ENCODE measurements at regions not wholly inside any gene's neighbourhood (a gene's known extent, or its start where the extent isn't known, plus 50 kb on each side); places are given as distances from the start of the nearest gene placed in this dataset.

GRCh38 chr2:212919238-212919637, 232.2 kb downstream of the IKZF2 start:
- WGBS = 71% methylated on average over 2 of the region's 2 CpGs
- TF ChIP-seq POLR2AphosphoS5 (IDR thresholded peaks at IDR 0.05) (no peak), EP300 (IDR thresholded peaks at IDR 0.05) (no peak), POLR2A (IDR thresholded peaks at IDR 0.05; ENCODE audit: low read depth) (no peak), CTCF (IDR thresholded peaks at IDR 0.05) (no peak)
- H3K27me3 ChIP-seq = no peaks in the 10 kb centered on the region
- H3K36me3 ChIP-seq = no peaks in the 10 kb centered on the region
- no peak for DNase-seq (ENCODE audit: extremely low spot score)
- H3K27ac ChIP-seq (replicated peaks in 1 of 4) = no peak overlapping the region
- intact Hi-C loops (cut with DNase I) = no loop called here
- H3K4me1 ChIP-seq = no peaks in the 10 kb centered on the region
- no peaks in the 10 kb centered on the region for H3K9me3 ChIP-seq
- H3K4me3 ChIP-seq = no peak overlapping the region

DNA sequence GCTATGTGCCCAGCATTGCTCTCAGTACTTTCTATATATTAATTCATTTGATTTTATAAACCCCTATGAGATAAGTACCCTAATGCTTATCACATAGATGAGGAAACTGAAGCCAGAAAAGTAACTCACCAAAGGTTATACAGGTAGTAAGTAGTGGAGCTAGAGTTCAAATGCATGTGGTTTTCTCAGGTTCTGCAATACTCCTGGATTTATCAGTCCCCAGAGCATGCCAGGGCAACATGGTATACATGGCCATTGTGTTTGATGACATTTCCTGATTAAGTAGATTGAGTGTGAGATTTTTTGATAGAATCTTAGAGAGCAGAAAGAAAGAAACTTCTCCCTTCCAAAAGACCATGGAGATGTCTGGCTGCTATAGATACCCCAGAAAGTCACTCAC, 233.1 kb downstream of the IKZF2 start:
- Histone ChIP-seq H3K4me1 (no peaks in the 10 kb centered on the region), H3K27ac (replicated peaks in 1 of 4) (no peak overlapping the region), H3K9me3 (no peaks in the 10 kb centered on the region), H3K27me3 (no peaks in the 10 kb centered on the region), H3K4me3 (no peak overlapping the region), H3K36me3 (no peaks in the 10 kb centered on the region)
- intact Hi-C loops (cut with DNase I) = no loop called here
- no peak for DNase-seq (ENCODE audit: extremely low spot score)
- TF ChIP-seq POLR2AphosphoS5 (IDR thresholded peaks at IDR 0.05) = no peak
- no peak for TF ChIP-seq EP300 (IDR thresholded peaks at IDR 0.05)
- TF ChIP-seq CTCF (IDR thresholded peaks at IDR 0.05) = no peak
- TF ChIP-seq POLR2A (IDR thresholded peaks at IDR 0.05; ENCODE audit: low read depth) = no peak

- Histone ChIP-seq H3K36me3 (no peaks in the 10 kb centered on the region), H3K4me3 (no peak overlapping the region), H3K4me1 (no peaks in the 10 kb centered on the region), H3K27me3 (no peaks in the 10 kb centered on the region), H3K27ac (replicated peaks in 1 of 4) (no peak overlapping the region), H3K9me3 (no peaks in the 10 kb centered on the region)
- no peak for DNase-seq (ENCODE audit: extremely low spot score)
- intact Hi-C loops (cut with DNase I) = no loop called here
- TF ChIP-seq CTCF (IDR thresholded peaks at IDR 0.05) (no peak), EP300 (IDR thresholded peaks at IDR 0.05) (no peak), POLR2A (IDR thresholded peaks at IDR 0.05; ENCODE audit: low read depth) (no peak), POLR2AphosphoS5 (IDR thresholded peaks at IDR 0.05) (no peak)
- 92% methylated on average over 4 of the region's 4 CpGs for WGBS
These were observed 236.2 kb downstream of the IKZF2 start for GRCh38 chr2:212915121-212915782.

DNA sequence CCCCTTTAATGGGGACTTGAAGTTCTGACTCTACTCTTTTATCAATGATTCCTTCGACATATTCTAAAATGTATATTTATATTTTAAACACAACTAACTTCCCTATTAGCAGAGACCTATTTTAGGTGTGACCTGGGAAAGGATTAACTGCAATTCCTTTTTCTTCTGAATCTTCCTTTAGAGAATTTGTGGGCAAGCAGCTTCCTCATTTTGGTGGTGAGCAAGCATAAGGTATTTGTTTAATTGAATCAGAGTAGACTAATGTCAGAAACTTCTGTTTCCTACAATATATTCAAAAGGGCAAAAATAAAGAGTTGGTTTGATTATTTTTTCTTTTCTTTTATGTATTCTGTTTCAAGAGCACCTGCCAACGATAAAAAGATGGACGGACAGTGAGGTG, 237.0 kb downstream of the IKZF2 start:
- no peak for DNase-seq (ENCODE audit: extremely low spot score)
- H3K36me3 ChIP-seq = no peaks in the 10 kb centered on the region
- H3K27me3 ChIP-seq = no peaks in the 10 kb centered on the region
- WGBS = 64% methylated on average over 3 of the region's 3 CpGs
- no peaks in the 10 kb centered on the region for H3K4me1 ChIP-seq
- H3K9me3 ChIP-seq = no peaks in the 10 kb centered on the region
- no peak overlapping the region for H3K27ac ChIP-seq (replicated peaks in 1 of 4)
- no peak overlapping the region for H3K4me3 ChIP-seq
- intact Hi-C loops (cut with DNase I) = no loop called here
- TF ChIP-seq POLR2AphosphoS5 (IDR thresholded peaks at IDR 0.05) (no peak), CTCF (IDR thresholded peaks at IDR 0.05) (no peak), POLR2A (IDR thresholded peaks at IDR 0.05; ENCODE audit: low read depth) (no peak), EP300 (IDR thresholded peaks at IDR 0.05) (no peak)
